GM19035 (cell line): ENCODE measurements at regions not wholly inside any gene's neighbourhood (a gene's known extent, or its start where the extent isn't known, plus 50 kb on each side); places are given as distances from the start of the nearest gene placed in this dataset.
A peak's percentile ranks its signal among the peaks of the same experiment; 100 is the strongest.
"Not testable (repeated sequence)": the region's sequence is repeated elsewhere in the genome, so short reads cannot be mapped to it uniquely, and the experiment has no call there.

Experiments
- ATAC-seq: cut with Tn5 transposase; IDR thresholded peaks from one replicate; pipeline ENCODE4 v1.9.1; 2021; ENCODE audit not compliant: unreplicated experiment

GRCh38 chr4:3878678-3879077, 112.5 kb downstream of the ADRA2C start:
- no peak for ATAC-seq

- ATAC-seq = peak; percentile 13
Observed at GRCh38 chr4:3879681-3880614, 113.8 kb downstream of the ADRA2C start.

GRCh38 chr4:3880615-3881120, 114.5 kb downstream of the ADRA2C start:
- peak; percentile 68 for ATAC-seq

GRCh38 chr4:3882316-3882885, 116.2 kb downstream of the ADRA2C start:
- ATAC-seq = not testable (repeated sequence)

- ATAC-seq = not testable (repeated sequence)
Observed at GRCh38 chr4:3884261-3884660, 118.1 kb downstream of the ADRA2C start.

- ATAC-seq = not testable (repeated sequence)
Observed at GRCh38 chr4:3893590-3893989, 127.4 kb downstream of the ADRA2C start.

- ATAC-seq = not testable (repeated sequence)
Observed at GRCh38 chr4:3894086-3894959, 128.1 kb downstream of the ADRA2C start.

GRCh38 chr4:3896441-3896840, 130.3 kb downstream of the ADRA2C start:
- ATAC-seq = no peak

GRCh38 chr4:3896871-3897578, 130.8 kb downstream of the ADRA2C start:
- ATAC-seq = not testable (repeated sequence)

- no peak for ATAC-seq
Observed at GRCh38 chr4:3898098-3898497, 131.9 kb downstream of the ADRA2C start.

- ATAC-seq = not testable (repeated sequence)
Observed at GRCh38 chr4:3898928-3899327, 132.7 kb downstream of the ADRA2C start.

- not testable (repeated sequence) for ATAC-seq
Observed at GRCh38 chr4:3904264-3904955, 138.2 kb downstream of the ADRA2C start.

- ATAC-seq = not testable (repeated sequence)
Observed at GRCh38 chr4:3909616-3910015, 143.4 kb downstream of the ADRA2C start.

GRCh38 chr4:3910161-3910950, 144.2 kb downstream of the ADRA2C start:
- not testable (repeated sequence) for ATAC-seq

GRCh38 chr4:3911252-3911856, 145.2 kb downstream of the ADRA2C start:
- no peak for ATAC-seq

- not testable (repeated sequence) for ATAC-seq
Observed at GRCh38 chr4:3914511-3914910, 148.3 kb downstream of the ADRA2C start.

GRCh38 chr4:3919509-3919908, 153.3 kb downstream of the ADRA2C start:
- not testable (repeated sequence) for ATAC-seq

- ATAC-seq = not testable (repeated sequence)
Observed at GRCh38 chr4:3921902-3922301, 155.7 kb downstream of the ADRA2C start.
